ENCODE measurements at regions not wholly inside any gene's neighbourhood (a gene's known extent, or its start where the extent isn't known, plus 50 kb on each side); places are given as distances from the start of the nearest gene placed in this dataset.

DNA sequence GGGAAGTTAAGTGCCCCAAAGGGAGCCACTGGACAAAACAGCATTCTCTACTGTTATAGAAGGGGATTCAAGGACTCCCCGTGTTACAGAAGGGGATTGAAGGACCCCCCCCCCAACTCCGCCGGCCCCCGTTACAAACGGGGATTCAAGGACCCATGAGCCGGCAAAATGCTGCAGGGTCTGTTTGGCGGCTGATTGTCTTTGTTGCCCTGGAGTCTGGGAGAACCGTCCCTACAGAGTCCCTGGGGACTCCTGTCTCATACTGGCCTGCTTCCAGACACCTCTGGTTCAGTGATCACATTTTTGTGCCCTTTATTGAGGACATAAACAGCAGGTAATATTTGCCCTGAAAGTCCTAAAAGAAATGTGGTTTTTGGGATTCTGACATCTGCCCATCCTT, 96.4 kb downstream of the SYF2 start:
- intact Hi-C loops (cut with DNase I): no loop called here
- peaks cover 0 to 57% (median 0%) of the 10 kb centered on the region in 4 donors for H3K27me3 ChIP-seq

GRCh38 chr1:25134801-25135461, 97.4 kb downstream of the SYF2 start:
- DNase-seq (ENCODE audit: extremely low spot score): no peak
- 59% methylated on average over 7 of the region's 7 CpGs for WGBS
- TF ChIP-seq POLR2AphosphoS5 (IDR thresholded peaks at IDR 0.05) (no peak), CTCF (IDR thresholded peaks at IDR 0.05) (no peak), EP300 (IDR thresholded peaks at IDR 0.05) (no peak), POLR2A (IDR thresholded peaks at IDR 0.05; ENCODE audit: low read depth) (no peak)
- Histone ChIP-seq H3K4me3 (no peak overlapping the region), H3K9me3 (no peaks in the 10 kb centered on the region), H3K27ac (replicated peaks in 1 of 4) (no peak overlapping the region), H3K36me3 (no peaks in the 10 kb centered on the region), H3K4me1 (no peaks in the 10 kb centered on the region), H3K27me3 (peaks cover 0 to 56% (median 0%) of the 10 kb centered on the region in 4 donors)
- intact Hi-C loops (cut with DNase I): no loop called here

More for the DNA sequence above, 96.4 kb downstream of the SYF2 start:
- Histone ChIP-seq H3K36me3 (no peaks in the 10 kb centered on the region), H3K27ac (replicated peaks in 1 of 4) (no peak overlapping the region), H3K4me1 (no peaks in the 10 kb centered on the region), H3K9me3 (no peaks in the 10 kb centered on the region), H3K4me3 (no peak overlapping the region)
- no peak for DNase-seq (ENCODE audit: extremely low spot score)
- TF ChIP-seq POLR2A (IDR thresholded peaks at IDR 0.05; ENCODE audit: low read depth) (no peak), EP300 (IDR thresholded peaks at IDR 0.05) (no peak), POLR2AphosphoS5 (IDR thresholded peaks at IDR 0.05) (no peak), CTCF (IDR thresholded peaks at IDR 0.05) (no peak)
- no CpG with 5 or more reads among the region's 8 CpGs for WGBS

DNA sequence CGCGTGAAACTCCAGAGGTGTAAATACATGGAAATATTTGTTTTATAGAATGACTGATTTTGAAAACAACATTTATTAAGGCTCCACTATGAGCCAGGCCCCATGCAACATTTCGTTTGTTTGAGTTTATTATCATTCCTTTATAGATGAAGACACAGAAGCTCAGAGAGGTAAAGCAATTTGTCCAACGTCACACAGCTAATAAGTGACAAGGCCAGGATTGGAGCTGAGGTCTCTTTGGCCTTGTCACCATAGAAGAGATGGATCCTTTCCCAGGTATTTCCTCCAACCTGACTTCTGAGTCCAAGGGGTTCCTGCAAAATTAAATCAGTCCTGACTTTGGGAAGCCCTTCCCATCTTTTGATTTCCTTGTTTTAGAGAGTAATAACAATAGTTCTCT, 98.0 kb downstream of the SYF2 start:
- intact Hi-C loops (cut with DNase I): no loop called here
- no peaks in the 10 kb centered on the region for H3K36me3 ChIP-seq
- no peak overlapping the region for H3K27ac ChIP-seq (replicated peaks in 1 of 4)
- no peak overlapping the region for H3K4me3 ChIP-seq
- H3K27me3 ChIP-seq: peaks cover 0 to 49% (median 0%) of the 10 kb centered on the region in 4 donors
- TF ChIP-seq POLR2AphosphoS5 (IDR thresholded peaks at IDR 0.05) (no peak), CTCF (IDR thresholded peaks at IDR 0.05) (no peak), EP300 (IDR thresholded peaks at IDR 0.05) (no peak), POLR2A (IDR thresholded peaks at IDR 0.05; ENCODE audit: low read depth) (no peak)
- H3K9me3 ChIP-seq: no peaks in the 10 kb centered on the region
- WGBS: 86% methylated on average over 4 of the region's 4 CpGs
- no peak for DNase-seq (ENCODE audit: extremely low spot score)
- H3K4me1 ChIP-seq: no peaks in the 10 kb centered on the region

- intact Hi-C loops (cut with DNase I): no loop called here
- no peak overlapping the region for H3K27ac ChIP-seq (replicated peaks in 1 of 4)
- H3K4me3 ChIP-seq: no peak overlapping the region
- no peaks in the 10 kb centered on the region for H3K9me3 ChIP-seq
- no peak for TF ChIP-seq POLR2AphosphoS5 (IDR thresholded peaks at IDR 0.05)
- TF ChIP-seq CTCF (IDR thresholded peaks at IDR 0.05): no peak
- TF ChIP-seq POLR2A (IDR thresholded peaks at IDR 0.05; ENCODE audit: low read depth): no peak
- TF ChIP-seq EP300 (IDR thresholded peaks at IDR 0.05): no peak
- peaks cover 0 to 28% (median 0%) of the 10 kb centered on the region in 4 donors for H3K27me3 ChIP-seq
- H3K36me3 ChIP-seq: no peaks in the 10 kb centered on the region
- no peak for DNase-seq (ENCODE audit: extremely low spot score)
- H3K4me1 ChIP-seq: no peaks in the 10 kb centered on the region
- WGBS: 68% methylated on average over 4 of the region's 4 CpGs
These were observed 100.5 kb downstream of the SYF2 start for GRCh38 chr1:25131794-25132193.

GRCh38 chr1:25130895-25131294, 101.4 kb downstream of the SYF2 start:
- intact Hi-C loops (cut with DNase I): no loop called here
- no peak for DNase-seq (ENCODE audit: extremely low spot score)
- H3K27ac ChIP-seq (replicated peaks in 1 of 4): no peak overlapping the region
- WGBS: 92% methylated on average over 3 of the region's 5 CpGs
- no peak for TF ChIP-seq CTCF (IDR thresholded peaks at IDR 0.05)
- no peak for TF ChIP-seq EP300 (IDR thresholded peaks at IDR 0.05)
- no peak for TF ChIP-seq POLR2A (IDR thresholded peaks at IDR 0.05; ENCODE audit: low read depth)
- TF ChIP-seq POLR2AphosphoS5 (IDR thresholded peaks at IDR 0.05): no peak
- H3K36me3 ChIP-seq: no peaks in the 10 kb centered on the region
- no peak overlapping the region for H3K4me3 ChIP-seq
- H3K27me3 ChIP-seq: peaks cover 0 to 21% (median 0%) of the 10 kb centered on the region in 4 donors
- no peaks in the 10 kb centered on the region for H3K9me3 ChIP-seq
- H3K4me1 ChIP-seq: no peaks in the 10 kb centered on the region
